ENCODE measurements at regions not wholly inside any gene's neighbourhood (a gene's known extent, or its start where the extent isn't known, plus 50 kb on each side); places are given as distances from the start of the nearest gene placed in this dataset.

DNA sequence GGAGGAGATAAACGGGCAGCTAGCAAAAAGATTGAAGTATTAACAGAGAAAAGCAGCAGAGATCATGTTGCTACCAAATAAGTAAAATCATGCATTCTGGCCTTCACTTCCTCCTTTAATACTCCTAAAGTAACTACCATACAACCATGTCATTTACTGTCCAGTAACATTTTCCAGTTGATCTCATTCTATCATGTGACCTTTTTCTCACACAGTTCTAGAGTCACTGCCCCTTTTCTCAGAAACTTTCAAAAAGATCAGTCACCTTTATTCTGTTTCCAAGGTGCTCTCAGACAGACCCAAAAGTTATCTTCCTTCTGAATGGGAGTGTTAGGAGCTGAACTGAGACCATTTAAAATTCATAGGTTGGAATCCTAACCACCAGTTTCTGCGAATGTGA, 984.4 kb downstream of the FAM181B start:
- no peak for DNase-seq (ENCODE audit: low spot score)

DNA sequence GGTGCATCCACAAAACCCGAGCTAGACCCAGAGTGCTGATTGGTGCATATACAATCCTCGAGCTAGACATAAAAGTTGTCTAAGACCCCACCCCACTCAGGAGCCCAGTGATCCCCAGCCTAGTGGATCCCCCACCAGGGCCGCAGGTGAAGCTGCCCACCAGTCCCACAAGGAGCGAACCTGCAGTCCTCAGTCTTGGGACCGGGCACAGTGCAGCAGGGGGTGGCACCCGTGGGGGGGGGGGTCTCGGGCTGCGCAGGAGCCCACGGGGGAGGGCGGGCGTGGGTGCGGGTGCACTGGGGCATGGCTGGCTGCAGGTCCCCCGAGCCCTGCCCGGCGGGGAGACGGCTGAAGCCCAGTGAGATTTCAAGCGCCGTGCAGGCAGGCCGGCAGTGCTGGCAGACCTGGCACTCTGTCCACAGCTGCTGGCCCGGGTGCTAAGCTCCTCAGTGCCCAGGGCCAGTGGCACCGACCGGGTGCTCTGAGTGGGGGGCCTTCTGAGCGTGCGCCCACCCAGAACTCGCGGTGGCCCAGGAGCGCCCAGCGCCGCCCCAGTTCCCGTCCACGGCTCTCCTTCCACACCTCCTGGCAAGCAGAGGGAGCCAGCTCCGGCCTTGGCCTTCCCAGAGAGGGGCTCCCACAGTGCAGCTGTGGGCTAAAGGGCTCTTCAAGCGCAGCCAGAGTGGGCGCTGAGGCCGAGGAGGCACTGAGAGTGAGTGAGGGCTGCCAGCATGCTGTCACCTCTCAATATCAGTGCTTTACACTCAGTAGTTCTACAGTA, 989.1 kb downstream of the FAM181B start:
- DNase-seq (ENCODE audit: low spot score), result no peak

DNA sequence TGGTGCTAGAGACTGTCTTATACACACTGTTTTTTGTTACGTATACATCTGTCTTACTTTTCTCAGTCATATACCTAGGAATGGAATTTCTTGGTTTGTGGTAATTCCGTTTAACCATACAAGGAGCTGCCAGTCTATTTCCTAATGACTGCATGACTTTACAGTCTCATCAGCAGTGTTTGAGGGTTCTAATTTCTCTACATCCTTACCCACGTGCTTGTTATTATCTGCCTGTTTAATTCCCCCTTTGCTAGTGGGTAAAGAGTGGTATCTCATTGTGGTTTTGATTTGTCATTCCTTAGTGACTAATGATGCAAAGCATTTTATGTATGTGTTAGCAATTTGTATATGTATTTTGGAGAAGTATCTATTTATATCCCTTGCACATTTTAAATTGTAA, 1008.0 kb downstream of the FAM181B start:
- no peak for DNase-seq (ENCODE audit: low spot score)

DNA sequence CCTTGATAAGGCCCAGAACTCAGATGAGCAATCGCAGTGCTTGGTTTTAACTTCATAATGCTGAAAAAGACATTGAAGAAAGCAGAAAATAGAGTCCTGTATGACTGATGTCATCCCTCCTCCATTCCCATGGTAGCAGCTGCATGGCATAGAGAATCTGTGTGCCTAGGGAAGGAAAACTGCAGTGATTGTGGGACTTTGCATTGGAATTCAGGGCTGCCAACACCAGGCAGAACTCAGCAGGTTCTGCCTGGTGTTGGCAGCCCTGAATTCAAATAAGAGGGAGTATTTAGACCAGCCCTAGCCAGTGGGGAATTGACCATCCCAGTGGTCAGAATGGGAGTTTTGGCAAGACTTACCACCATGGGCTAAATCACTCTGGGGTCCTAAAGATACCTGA, 1016.0 kb downstream of the FAM181B start:
- DNase-seq (ENCODE audit: low spot score), result no peak

DNA sequence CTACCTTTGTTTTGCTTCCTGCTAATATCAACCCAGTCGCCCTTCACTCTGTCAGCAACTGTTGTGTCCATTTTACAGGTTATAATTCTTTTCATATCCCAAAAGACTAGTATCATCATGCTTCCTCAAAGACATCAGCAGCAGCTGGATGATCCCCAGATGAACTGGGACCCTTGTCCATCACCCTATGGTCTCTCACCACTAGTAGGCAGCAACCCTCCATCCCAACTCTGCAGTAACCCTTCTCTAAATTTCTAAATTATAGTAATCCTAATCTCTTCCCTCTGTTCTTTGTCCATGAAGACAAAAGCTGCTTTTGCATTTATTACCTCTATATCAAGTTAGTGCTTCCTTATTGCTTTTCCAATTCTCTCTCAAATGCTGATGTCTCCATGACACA, 1025.8 kb downstream of the FAM181B start:
- no peak for DNase-seq (ENCODE audit: low spot score)

DNA sequence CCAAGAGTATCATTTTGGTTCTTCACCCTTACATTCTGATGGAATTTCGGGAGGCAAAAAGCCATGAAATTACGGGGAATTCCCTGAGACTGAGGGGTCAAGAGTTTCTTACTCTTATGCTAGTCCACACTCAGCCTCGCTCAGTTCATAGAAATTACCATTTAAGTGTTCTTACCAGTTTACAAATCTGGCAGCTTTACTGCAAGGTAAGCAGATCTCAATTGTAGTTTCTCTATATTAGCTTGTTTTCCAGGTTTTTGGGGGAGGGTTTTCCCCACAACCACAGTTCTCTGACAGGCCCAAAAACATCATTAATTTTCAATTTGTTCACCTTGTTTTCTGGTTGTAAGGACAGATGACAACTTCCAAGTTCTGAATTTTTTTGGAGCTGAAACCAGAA, 1028.4 kb downstream of the FAM181B start:
- no peak for DNase-seq (ENCODE audit: low spot score)

DNA sequence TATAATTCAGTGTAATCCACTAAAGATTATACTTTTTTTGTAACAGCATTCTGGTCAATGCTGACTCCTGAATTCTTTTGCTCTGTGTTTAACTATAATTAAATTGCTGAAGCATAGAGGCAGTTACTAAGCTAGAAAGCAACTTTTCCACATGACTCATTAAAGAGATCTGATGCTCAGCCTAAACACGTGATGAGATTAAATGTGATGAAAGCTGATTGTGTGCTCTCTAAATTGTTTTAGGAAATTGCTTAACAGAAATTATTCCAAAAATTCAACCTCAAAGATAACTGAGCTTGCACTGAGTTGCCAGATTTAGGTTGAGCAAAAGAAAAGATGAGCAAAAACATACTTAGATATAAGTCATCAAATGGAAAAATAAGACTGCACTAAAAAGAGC, 1033.6 kb downstream of the FAM181B start:
- no peak for DNase-seq (ENCODE audit: low spot score)

DNA sequence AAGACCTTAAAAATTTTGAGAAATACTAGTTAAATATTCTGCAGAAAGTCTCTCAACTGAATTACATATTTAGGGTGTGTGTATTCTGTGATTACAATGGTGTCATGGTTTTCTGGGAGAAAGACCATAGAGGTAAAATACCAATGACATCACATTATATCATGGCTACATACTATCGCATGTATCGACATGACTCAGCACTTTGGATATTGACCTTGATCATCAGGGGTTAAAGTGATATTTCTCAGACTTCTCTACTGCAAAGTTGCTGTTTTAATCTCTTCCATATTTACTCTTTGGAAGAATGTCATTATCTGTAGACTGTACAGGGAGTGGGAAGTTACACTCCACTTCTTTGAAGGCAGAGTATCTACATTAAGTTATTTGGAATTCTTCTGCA, 1046.6 kb downstream of the FAM181B start:
- no peak for DNase-seq (ENCODE audit: low spot score)

DNA sequence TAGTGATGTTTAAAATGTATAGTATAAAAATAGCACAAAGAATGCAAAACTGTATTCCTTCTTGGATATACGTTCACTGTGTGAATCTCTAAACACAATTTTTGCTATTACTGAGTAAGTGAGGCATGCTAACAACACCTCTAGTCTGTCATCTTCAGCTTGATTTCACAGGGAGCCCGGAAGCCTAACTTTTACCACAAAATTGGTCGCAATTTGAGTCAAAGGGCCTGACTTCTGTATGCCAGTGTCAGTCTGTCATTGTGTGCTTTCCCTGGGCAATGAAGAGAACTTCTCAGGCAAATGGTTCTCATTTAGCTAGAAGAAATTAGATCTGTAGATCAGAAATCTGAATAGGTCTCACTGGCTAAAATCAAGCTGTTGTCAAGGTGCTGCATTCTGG, 1059.5 kb downstream of the FAM181B start:
- no peak for DNase-seq (ENCODE audit: low spot score)

DNA sequence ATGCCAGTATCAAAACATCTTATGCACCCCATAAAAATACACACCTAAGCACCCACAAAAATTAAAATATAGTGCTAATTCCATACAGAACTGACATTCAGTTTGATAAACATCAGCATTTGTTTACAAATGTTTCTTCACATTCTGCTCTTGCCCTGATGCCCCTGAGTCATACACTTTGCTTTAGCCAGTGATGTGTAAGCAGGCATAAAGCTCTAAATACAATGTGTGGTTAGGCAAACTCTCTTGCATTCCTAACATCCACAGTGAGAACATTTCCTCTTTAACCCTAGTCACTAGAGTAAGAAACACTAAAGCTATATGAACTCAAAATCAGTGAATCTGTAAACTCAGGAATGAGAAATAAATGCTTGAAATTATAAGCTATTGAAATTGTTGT, 1060.7 kb downstream of the FAM181B start:
- no peak for DNase-seq (ENCODE audit: low spot score)

DNA sequence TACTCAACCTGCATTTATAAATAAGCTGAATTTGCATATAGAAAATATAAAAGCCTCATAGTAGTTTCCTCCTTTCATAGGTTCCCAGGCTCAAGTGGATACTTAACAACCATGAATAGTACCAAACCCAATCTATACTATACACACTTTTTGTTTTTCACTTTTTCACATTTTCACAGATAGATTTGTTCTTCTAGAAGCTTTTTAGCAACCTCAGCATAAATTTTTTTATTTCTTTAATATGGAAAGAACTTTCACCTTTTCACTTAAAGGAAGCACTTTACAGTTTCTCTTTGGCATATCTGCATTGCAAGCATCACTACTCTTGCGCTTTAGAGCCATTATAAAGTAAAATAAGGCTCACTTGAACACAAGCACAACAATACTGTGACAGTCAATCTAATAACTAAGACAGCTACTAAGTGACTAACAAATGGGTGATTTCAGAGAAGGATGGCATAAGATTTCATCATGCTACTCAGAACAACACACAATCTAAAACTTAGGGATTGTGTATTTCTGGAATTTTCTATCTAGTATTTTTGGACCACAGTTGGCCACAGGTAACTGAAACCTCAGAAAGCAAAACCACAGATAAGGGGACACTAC, 1063.6 kb downstream of the FAM181B start:
- no peak for DNase-seq (ENCODE audit: low spot score)

DNA sequence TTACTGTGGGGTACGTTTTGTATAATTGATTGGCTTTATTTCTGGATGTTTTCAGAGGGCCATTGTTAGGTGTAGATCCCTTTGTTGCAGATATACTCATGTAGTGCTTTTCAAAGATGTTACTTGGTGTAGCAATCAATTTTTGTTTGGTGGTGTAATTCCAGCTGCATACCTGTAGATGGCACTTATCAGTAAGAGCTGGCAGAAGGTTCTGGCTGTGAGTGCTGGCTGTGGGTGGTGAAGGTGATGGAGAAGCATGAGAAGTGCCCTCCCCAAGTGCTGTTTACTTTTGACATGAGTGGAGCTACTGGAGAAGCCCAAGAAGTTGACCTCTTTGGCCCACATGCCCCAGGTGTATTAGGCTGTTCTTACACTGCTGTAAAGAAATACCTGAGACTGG, 1074.9 kb downstream of the FAM181B start:
- DNase-seq (ENCODE audit: low spot score), result no peak

DNA sequence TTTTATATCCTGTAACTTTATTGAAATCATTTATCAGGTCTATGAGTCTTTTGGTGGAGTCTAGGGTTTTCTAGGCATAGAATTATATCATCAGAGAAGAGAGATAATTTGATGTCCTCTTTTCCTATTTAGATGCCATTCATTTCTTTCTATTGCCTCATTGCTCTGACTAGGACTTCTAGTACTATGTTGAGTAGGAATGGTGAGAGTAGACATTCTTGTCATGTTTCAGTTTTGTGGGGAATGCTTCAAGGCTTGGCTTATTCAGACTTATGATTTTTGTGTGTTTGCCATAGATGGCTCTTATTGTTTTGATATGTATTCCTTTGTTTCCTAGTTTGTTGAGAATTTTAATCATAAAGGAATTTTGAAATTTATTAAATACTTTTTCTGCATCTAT, 1078.3 kb downstream of the FAM181B start:
- no peak for DNase-seq (ENCODE audit: low spot score)

DNA sequence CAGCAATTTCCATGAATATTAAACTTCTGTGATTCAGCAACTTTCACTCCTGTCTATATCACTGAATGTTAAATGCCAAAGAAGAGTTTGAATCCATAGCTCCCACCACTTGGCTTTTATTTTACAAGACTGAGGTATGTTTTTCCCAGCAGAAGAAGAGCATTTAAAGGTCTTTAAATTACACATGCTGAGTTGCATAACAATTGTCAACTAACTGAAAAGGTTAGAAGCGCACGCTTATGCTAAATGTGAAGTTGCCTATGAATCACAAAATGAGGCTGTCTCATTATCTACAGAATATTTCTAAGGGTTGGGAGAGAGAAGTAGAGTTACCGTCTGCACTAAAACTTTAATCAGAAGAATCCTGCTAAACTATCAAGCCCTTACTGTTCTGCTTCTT, 1086.3 kb downstream of the FAM181B start:
- no peak for DNase-seq (ENCODE audit: low spot score)

DNA sequence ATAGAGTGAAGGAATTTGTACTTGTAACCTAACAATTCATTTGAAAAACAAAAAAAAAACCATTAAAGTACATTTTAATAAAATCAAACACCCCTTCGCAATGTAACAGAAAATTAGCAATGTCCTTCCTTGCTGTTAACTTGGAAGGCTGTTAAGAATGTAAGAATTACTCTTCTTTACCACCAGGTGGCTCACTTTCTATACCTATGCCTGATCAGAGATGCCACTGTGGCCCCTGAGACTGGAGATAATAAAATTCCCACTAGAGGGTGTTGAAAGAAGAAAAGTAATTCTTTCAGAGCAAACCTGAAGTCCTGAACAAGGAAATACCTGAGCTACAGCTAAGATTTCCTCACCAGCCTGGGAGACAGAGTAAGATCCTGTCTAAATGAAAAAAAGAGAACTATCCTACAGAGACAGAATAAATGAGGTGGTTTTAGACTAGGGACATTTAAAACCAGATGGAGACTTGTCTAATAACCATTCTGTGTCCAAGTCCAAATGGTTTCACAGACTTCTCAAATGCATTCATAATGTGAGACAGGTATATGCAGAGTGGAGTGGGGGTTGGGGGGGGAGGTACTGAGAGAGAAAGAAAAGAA, 1089.3 kb downstream of the FAM181B start:
- peak; percentile 24 for DNase-seq (ENCODE audit: low spot score)

DNA sequence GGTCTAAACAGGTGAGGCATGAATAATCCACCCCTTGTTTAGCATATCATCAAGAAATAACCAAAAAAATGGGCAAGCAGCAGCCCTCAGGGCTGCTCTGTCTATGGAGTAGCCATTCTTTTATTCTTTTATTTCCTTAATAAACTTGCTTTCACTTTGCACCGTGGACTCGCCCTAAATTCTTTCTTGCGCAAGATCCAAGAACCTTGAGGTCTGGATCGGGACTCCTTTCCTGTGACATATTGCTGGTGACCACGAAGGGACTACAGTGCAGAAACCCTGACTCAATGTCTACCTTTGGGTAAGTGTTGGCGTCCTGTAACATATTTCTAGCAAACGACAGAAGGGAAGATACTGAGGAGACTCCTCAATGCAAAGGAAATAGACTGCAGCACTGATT, 1099.2 kb downstream of the FAM181B start:
- DNase-seq (ENCODE audit: low spot score), result no peak

DNA sequence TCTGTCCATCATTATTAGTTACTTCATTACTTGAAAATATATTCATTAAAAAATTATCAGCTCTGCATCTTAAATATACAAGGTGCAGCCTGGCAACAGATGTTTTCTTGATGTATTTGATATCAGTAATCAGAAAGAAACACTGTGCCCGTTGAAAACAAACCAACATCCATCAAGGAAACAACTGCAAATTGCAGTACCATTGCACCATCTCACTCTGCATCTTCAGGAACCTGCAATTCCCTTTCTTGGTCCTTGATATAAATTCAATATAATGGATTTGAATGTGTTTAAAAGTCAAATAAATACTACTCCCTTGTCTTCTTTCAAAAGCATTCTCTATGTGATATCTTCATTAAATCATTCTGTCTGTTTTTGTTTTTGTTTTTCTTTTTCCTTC, 1131.2 kb downstream of the FAM181B start:
- no peak for DNase-seq (ENCODE audit: low spot score)

DNA sequence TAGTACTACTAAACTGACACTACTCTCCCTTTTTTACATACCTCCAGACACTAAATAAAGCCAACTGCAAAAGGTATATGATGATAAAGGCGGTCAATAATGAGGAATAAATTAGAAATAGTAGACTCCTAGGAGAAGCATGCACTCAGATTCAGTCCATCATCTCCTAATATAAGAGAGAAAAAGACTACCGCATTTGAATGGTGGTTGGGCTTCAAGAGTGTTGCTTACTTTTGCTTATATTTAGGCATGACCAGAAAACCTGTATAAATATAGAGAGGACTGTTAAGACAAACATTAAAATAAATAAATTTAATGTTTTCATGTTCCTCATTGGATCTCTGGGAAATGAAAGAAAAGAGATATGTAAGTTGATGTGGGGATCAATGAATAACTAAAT, 1137.0 kb downstream of the FAM181B start:
- DNase-seq (ENCODE audit: low spot score), result no peak

DNA sequence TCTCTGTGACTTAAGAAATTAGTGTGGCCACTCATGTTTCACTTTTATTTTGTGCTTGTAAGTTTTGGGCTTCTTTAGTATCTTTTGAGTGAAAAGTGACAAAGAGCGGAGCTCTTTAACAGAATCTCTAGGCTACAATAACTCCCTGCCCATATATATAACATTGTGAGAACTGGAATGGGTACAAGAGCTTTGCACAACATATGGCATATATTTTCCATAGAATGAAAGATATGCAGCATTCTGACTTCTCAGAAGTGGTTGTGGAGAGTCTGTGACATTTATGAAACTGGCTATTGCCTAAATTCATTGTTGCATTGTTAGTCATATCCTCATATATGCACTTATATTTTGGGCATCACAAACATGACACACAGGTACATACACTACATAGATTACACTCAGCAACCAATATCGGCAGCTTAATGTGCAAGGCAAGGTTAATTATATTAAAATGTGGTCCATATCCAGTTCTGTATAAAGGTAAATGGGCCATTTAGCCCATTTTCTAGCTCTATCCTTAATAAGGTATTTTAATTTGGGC, 1148.2 kb downstream of the FAM181B start:
- DNase-seq (ENCODE audit: low spot score), result no peak

DNA sequence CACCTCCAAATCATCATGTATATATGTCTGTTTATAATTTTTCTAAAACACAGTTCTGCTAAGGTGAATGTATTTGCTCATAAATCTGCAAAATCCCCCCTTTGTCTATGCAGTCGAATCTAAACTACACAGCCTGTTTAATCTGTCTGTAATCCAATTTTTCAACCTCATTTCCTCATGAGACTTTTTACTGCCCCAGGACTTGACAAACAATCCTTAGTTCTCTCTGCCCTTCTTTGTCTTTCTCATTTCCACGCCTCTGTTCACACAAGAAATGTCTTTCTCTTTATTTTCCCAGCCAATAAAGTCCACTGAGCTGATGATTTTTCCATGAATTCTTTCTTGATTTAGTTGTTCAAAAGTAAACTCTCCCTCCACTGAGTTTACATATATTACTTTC, 1154.3 kb downstream of the FAM181B start:
- no peak for DNase-seq (ENCODE audit: low spot score)

DNA sequence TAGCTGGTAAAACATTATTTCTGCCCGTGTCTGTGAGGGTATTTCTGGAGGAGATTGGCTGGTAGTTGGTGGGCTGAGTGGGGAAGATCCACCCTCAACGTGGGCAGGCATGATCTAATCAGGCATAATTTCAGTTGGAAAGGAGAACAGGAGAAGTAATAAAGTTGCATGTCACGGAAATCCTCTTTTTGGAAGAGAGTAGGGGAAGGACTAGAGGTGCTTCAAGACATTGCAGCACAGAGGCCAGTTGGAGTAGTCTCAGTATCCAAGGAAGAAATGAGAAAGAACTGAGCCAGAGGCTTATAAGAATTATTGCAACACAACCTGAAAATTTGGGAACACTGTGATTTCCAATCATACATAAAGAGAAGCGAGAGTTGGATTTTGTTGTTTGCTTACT, 1155.1 kb downstream of the FAM181B start:
- DNase-seq (ENCODE audit: low spot score), result no peak

DNA sequence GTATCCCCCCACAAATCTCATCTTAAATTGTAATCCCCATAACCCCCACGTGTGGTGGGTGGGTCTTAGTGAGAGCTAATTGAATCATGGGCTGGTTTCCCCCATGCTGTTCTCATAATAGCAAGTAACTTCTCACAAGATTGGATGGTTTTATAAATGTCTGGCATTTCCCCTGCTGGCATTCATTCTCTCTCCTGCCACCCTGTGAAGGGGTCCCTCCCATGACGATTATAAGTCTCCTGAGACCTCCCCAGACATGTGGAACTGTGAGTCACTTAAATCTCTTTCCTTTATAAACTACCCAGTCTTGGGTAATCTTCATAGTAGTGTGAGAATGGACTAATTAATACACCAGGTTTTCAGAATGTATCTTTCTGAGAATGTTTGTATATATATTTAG, 1159.4 kb downstream of the FAM181B start:
- no peak for DNase-seq (ENCODE audit: low spot score)

DNA sequence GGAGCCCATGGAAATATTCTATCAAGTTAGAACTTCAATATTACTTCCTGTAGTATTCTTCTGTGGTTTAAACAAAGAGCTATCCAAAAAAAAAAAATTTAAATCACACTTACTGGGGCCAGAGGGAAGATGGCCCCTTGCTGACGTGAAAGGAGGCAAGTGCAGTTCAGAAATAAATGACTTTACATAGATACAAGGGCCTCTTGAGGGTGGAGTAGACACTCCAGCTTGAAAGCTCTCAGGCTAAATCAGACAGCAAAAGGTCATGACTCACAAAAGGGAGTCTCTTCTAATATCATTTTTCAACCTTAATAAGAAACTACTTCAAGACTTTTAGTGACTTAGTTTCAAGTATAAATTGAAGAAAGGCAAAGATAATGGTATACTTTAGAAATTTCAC, 1160.3 kb downstream of the FAM181B start:
- DNase-seq (ENCODE audit: low spot score), result no peak

Measured in CD4-positive, alpha-beta T cell treated with Interleukin-6 at 100 ng/mL for 8 hours (primary cell).